Activated CD4-positive, alpha-beta T cell treated with anti-CD3 and anti-CD28 coated beads, Interleukin-2, amount 50 U/mL, for 4 hours (primary cell): ENCODE measurements at regions not wholly inside any gene's neighbourhood (a gene's known extent, or its start where the extent isn't known, plus 50 kb on each side); places are given as distances from the start of the nearest gene placed in this dataset.
"Not testable (repeated sequence)": the region's sequence is repeated elsewhere in the genome, so short reads cannot be mapped to it uniquely, and the experiment has no call there.

Source experiments
- DNase-seq, 2 experiments: peaks; one replicate each; pipeline ENCODE4 v3.0.0-alpha.2; 2020

DNA sequence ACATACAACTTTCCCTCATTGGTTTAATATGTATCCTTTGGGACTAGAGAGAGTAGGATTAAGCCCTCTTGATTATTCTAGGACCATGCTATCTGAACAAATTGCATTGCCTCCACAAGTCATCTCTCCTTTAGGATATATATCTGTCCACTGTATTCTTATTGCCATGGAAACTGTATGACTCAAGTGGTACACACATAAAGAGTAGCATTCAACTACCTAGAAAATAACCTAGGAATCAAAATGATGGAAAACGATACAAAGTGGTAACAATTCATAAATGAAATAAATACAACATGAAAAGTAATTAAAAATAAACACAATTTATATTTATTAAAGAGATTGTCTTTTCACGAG lies 212.1 kb upstream of the P2RY1 start:
- DNase-seq, result no peak

DNA sequence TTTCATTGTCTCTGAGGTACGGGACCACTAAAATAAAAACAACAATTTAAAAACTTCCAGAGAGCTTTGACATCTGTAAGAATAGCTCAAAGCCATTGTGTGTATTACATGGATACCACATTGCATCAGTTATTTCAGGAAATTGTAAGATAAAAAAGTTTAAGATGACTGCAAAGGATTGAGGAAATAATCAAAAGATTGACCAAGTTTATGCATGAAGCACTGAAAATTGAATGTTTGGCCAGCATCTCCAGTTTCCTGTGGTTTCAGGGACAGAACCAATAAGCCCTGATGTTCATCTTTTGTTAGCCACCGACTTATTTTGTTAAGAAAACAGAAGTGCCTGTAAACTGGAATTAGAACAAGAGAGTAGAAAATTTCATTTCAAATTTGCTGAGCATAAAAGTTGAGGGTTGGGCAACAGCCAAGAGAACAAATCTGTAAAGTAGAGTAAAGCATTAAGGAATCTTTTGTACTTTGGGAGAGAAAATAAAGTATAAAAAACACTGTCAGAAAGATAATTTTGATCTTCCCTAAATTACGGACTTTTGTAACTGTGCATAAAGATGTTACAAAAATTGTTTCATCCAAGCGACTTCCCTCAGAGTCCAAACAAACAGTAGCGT lies 211.5 kb upstream of the P2RY1 start:
- DNase-seq, result no peak

DNA sequence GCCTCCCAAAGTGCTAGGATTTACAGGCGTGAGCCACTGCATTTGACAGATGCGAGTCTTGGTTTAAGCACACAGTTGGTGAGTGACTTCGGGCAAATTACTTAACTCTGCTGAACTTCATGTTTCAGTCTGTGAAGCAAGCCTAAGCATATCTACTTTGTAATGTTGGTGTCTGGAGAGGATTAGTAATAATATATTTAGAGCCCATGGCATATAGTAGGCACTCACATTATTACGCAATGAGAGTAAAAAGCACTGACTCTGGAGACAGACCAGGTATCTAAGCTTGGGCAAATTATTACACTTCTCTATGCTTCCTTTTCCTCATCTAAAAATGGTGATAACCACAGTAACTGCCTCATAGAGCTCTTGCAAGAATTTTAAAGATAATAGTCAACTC lies 208.7 kb upstream of the P2RY1 start:
- no peak for DNase-seq

DNA sequence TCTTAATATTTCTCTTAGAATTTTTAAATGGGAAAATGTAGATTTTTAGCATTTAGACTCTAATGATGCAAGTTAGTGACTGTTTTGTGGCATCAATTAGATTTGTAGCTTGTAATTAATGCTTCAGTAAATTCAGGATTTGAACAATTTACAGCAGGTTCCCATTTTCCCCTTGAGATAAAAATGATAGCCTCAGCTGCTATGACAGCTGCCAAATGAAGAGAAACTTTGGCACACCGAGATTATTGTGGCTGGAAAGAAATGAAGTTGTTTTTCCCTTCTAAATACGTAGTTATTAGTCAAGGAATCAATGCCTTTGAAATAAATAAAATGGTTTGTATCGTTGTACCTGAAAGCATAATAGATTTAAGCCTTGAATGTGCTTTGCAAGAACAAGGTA lies 206.4 kb upstream of the P2RY1 start:
- DNase-seq, result no peak

DNA sequence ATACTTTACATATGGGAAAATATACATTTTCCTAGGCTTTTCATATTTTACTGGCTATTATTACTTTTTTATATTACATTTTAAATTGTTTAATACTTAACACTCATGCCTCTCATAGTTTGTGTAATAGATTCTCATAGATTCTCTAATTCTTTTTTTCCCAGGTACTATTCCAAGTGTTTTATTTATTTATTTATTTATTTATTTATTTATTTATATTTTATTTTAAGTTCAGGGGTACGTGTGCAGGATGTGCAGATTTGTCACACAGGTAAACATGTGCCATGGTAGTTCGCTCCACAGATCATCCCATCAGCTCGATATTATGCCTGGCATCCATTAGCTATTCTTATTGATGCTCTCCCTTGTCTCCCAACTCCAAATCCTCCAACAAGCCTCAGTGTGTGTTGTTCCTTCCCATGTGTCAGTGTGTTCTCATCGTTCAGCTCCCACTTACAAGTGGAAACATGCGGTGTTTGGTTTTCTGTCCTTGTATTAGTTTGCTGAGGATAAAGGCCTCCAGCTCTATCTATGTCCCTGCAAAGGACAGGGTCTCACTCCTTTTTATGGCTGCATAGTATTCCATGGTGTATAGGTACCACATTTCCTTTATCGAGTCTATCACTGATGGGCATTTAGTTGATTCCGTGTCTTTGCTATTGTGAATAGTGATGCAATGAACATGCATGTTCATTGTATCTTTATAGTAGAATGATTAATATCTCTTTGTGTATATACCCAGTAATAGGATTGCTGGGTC lies 205.4 kb upstream of the P2RY1 start:
- no peak for DNase-seq

DNA sequence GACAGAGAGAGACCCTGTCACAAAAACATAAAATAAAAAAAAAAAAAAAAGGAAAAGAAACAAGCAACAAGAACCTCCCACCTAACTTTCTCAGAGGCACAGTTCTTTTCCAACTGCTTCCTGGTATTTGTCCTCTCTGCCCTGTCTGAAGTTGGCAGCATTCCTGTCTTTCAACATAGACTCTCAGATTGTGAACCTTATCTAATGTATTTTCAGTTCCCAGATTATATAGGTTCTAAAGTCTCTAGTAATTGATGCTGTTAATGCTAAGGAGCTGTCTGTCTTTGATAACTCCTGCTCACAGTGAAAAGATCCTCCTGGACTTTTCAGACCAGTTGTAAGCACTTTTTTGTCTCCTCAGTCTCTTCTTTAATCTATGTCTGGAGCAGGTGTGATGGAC lies 199.5 kb upstream of the P2RY1 start:
- DNase-seq, result no peak

DNA sequence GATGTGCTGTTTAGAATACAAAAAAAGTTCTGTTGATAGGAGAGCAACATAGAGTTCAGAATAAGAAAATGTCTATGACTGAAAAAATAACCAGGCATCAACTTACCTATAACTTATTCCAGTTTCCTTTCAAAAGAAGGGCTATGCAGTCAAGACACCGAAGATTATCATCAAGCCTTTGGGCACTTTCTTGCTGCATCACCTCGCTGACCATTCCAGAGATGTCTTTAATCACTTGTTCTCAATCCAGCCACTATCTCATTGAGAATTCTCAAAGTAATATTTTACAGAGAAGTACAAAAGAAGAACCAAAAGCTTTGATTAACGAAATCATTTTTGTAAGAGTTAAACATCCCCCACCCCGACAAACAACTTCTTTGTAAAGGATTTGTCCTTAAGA lies 198.3 kb upstream of the P2RY1 start:
- no peak for DNase-seq

DNA sequence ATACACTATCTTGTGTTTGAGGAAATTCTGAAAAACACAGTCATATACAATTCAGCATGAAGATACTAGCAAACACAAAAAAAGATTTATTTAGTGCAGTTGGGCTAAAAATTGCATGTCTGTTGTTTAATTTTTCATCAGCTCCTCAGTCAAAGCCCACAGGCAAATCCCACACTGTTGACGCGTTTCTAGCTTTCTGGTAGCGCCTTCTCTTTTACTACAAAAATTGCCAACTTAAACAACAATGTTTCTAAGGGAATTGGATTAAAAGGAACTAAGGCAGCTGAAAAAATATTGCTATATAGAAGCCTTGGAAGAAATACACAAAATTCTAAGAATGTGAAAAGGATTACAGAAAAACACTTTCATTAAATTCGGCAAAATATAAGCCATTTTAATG lies 196.7 kb upstream of the P2RY1 start:
- no peak for DNase-seq

DNA sequence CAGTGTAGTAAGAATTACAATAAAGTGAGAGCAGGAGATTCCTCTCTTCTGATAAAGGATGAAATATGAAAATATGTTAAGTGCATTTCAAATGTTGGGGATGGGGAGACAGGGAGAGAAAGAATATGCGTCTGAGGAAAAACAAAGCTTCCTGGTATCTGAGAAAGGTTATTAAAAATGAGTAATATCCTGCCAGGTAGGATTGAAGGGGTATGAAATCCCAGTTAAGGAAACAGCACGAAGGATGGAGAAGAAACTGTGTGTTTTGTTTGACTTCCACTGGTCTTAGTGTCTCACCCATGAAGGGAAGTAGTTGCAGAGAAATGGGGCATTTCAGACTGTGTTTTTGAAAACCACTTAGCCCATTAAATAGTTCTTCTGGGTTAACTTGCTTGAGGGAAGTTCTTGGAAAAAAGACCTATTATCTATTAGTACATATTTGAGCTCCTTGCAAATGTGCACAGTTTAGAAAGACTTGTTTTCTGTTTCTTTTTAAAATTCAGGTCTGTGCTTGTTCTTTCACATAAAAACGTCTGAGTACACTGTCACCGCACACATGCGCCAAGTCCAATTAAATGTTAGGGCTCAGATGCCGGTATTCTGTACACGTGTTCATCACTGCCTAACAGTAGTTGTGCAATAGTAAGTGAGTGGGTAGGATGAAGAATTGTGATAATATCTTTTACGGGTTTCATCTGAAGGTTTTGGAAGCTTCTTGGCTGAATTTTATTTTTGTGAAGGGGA lies 196.1 kb upstream of the P2RY1 start:
- DNase-seq, result no peak

DNA sequence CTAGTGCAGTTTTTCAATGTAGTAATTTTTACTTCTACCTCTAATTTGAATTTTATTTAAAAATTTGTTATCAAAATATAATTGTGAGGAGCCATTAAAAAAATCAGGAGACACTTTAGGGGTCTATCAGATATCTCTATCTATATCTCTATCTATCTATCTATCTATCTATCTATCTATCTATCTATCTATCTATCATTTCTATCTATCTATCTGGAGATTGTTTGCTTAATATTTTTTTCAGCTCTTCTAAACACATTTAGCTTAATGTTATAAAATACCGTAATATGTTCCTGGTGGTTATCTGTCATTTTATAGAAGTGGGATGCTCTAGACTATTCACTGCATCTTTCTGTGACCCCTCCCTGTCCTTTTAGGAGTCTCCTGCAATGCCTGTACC lies 193.7 kb upstream of the P2RY1 start:
- DNase-seq, result no peak

DNA sequence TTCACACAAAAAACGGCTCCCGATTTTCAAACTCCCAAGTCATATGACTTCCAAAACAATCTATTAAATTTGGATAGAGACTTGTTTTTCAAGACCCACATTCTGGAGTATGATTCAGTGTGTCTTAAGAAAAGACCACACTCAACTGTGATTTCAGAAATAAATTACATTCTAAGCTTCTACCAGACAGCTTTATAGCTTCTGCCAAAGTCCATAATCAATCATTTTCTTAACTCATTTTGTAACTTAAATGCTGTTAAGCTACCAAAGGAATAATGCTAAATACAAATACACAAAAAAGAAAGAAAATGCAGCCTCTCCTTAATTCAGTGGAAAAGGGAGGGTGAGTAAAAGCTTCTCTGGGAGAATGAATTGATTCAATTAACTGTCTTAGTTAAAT lies 192.3 kb upstream of the P2RY1 start:
- no peak for DNase-seq

DNA sequence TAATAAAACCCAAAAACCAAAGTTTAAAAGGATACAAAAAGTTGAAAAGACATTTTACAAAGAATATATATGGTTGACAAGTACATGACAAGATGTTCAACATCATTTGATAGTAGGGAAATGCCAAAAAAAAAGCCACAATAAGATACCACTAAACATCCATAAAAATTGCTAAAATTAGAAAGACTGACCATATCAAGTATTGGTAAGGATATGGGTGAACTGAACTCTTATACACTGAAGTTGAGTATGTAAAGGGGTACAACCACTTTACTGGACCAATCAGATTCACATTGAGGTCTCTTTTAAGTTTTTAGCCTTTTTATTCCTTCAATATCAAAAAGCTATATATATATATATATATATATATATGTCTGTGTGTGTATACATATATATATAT lies 190.5 kb upstream of the P2RY1 start:
- no peak for DNase-seq

DNA sequence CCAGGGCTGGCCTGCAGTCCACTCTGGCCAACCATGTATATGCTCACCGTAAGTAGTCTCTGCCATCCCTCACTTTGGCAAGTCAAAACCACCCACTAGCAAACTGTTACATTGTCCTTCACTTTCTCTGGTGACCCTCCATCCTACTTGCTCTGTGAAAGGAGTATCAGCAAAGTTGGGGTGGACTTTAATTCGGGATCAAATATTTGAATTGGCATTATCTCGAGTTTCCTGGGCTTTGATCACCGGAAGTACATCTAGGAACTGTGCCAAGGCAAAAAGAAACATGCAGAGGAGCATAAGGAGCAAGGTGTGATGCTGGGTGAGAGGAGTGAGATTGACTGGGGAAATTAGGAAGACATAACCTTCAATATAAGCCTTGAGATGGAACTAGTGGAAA lies 188.9 kb upstream of the P2RY1 start:
- DNase-seq, result no peak

DNA sequence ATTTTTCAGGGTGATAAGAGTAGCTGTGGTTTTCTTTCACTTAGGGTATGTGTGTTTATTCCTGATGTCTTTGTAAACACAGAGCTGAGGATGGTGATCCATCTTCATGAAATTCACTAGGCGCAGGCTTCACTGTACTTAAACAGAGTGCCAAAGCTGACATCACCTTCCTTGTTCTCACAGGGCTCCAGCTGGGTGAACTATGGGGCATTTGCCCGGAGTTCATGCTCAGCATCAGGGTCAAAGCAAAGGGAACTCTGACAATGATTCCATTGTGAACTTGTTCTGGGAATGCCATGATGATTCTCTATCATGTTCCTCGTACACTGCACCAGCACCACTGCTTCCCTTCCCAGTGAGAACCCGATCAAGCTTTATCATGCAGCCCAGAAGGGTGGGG lies 184.8 kb upstream of the P2RY1 start:
- DNase-seq, result no peak

DNA sequence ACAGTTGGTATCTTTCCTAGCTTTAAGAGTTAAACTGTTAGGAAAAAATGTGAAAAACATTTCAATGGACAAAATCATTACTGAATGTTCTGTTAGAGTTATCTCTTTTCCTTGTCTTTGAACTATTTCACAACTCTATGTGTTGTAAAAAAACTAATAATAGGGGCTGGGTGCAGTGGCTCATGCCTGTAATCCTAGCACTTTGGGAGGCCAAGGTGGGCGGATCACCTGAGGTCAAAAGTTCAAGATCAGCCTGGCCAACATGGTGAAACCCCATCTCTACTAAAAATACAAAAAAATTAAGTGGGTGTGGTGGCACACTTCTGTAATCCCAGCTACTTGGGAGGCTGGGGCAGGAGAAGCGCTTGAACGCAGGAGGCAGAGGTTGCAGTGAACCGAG lies 184.0 kb upstream of the P2RY1 start:
- DNase-seq, result not testable (repeated sequence)

DNA sequence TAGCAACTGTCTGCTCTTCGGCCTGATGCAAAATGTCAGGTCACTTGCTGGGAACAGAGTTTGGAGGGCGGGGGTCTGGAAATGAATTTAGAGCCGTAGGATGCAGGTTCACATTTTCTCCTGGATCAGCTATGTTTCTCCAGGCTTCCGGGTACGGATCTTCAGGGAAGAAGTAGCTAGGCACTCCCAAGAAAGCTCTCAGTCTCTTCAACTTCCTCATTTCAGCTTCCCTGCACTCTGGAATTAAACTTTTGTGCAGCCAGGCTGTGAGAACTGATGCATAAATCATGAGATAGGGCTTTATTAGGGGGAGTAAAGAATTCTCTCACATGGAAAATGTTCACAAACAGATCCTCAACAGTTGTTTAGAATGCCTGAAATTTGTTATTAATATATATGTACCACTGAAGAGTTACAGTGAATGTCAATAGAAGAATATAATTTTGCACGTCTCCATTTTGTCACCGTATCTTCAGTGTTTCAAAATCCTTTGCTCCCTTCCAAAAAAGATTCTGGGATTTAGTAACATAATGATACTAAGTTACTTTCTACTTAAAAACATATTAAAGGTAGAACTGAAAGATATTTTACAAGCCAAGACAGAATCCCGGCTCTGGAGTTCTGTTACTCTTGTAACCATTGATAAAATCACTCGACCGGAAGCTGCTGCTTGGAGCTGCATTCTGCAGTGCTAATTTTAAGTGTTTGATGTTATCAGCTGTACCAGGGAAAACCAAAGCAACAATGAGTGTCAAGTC lies 178.5 kb upstream of the P2RY1 start:
- DNase-seq, result no peak

DNA sequence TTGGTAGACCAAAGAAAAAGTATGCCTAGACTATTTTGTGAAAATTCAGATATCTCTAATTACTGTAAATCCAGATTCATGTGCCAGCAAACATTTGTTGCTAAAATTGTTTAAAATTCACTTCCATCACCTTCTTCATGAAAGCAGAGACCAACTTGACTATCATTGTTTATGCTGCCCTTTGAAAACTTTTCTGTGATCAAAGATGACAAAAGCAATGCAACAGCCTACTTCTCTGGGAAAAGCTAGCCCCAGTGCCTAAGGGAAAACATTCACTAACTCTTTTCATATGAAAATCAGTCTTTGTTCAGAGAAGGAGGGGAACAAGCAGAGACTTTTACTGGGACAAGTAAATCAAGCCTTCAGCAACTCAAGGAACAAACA lies 178.0 kb upstream of the P2RY1 start:
- DNase-seq, result no peak

DNA sequence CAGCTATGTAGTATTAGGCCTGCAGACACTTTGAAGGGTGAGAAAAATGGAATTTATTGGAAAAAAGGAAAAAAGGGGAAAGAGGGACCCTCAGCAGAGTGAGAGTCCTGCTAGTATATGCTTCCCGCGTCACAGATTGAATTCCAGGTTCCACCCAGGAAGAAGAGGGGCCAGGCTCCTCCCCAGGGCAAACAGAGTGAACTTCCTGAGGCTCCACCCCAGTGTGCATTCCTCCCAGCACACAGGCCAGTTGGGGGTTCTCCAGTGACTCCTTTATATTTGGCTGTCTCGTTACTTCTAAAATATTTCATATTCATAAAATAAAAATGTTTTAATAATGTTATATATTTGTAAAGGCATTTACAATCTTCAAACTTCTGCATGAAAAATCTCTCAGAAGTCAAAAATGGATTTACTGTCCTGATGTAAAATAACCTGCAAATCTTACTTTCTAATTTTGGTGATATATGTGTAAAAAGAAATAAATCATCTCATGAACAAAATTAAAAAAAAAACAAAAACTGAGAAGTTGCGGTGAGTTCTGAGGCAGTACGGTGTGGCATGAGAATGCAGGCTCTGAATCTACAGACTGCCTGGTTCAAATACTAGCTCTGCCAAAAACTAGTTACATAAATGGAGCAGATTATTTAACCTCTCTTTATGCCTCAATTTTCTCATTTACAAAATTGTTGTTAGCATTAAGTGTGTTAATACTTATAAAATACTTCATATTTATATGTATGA lies 175.8 kb upstream of the P2RY1 start:
- no peak for DNase-seq

DNA sequence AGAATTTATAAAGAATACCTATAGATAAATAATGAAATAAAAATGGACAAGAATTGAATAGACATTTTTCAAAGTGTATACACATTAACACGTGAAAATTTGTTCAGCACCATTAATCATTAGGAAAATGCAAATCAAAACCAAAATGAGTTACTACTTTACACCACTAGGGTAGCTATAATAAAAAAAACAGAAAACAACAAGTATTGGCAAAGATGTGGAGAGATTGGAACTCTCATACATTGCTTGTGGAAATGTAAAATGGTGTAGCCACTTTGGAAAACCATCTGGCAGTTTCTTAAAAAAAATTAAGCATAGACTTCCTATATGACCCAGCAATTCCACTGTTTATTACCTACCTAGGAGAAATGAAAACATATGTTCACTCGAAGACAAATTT lies 172.8 kb upstream of the P2RY1 start:
- DNase-seq, result no peak

DNA sequence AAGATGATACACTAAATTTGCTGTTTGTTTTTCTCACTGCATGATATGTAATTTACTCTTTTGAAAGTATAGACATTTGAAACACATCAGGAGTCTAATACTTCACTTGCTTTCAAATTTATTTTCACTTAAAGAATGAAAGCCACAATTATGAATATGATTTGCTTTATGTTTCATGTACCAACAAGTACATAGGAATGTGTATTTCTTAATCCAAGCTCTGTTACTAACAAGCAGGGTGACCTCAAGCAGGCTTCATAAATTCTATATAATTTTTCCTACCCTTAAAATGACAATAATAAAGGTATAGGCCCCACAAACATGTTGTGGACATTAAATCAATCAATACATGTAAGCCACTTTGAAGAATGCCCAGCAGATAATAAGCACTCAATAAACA lies 170.2 kb upstream of the P2RY1 start:
- DNase-seq, result no peak

DNA sequence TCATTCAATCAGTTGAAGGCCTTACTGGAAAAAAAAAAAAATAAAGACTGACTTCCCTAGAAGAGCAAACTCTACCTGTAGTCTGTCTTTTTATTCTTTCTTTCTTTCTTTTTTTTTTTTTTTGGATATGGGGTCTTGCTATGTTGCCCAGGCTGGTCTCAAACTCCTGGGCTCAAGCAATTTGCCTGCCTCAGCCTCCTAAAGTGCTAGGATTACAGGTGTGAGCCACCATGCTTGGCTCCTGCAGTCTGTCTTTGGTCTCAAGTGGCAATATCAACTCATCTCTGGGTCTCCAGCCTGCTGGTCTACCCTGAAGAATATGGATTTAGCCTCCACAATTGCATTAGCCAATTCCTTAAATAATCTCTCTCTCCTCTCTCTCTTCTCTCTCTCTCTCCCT lies 167.7 kb upstream of the P2RY1 start:
- no peak for DNase-seq

DNA sequence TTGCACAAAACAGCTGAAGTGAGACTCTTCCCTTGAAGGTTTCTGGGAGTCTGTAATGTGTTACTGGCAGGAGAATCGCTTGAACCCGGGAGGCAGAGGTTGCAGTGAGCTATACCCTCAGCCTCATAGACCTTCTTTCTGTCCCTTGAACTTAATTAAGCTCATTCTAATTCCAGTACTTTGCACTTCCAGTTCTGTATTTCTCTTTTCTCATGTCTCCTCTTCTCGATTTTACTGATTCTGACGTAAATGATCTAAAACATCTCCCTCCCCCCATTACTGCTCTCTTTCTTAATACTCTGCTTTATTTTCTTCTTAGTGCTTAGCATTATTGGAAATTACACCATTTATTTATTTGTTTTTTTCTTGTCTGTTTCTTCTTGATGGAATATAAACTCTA lies 165.4 kb upstream of the P2RY1 start:
- DNase-seq, result no peak
